HCT116 (cell line): ENCODE measurements at regions not wholly inside any gene's neighbourhood (a gene's known extent, or its start where the extent isn't known, plus 50 kb on each side); places are given as distances from the start of the nearest gene placed in this dataset.

Source experiments
- ATAC-seq: fragments of 200-7000 bp; cut with Tn5 transposase; 2 replicates; pipeline ENCODE4 v1.9.1; 2020; ENCODE audit warnings: mild to moderate bottlenecking, moderate library complexity
- BruUV-seq: library from RNA; stranded (reverse); fragments of 400-500 nt; replicated peaks from 2 replicates; lab custom pipeline; 2021; lab: Mats Ljungman, UMichigan
- CTCF ChIA-PET: fragments of 300-600 bp; sonication (Branson Sonifier 250); formaldehyde crosslinking; loops from one replicate; lab custom pipeline; 2021; ENCODE audit warnings: antibody characterized with exemption; lab: Charles Lee
- POLR2A ChIA-PET: fragments of 300-600, 350-600 bp; sonication (Branson Sonifier 250); formaldehyde crosslinking; loops from one replicate; lab custom pipeline; 2021; ENCODE audit warnings: antibody characterized with exemption; lab: Charles Lee
- RAD21 ChIA-PET, 2 experiments: fragments of 300-600 bp; sonication (Branson Sonifier 250); formaldehyde crosslinking; loops; one replicate each; lab custom pipeline; 2023; ENCODE audit warnings: low total read pairs in 2 of 2; ENCODE audit not compliant: uncharacterized antibody in 2 of 2, unreplicated experiment in 2 of 2, low non-redundant PET in 1 of 2; lab: Charles Lee
- DNase-seq: peaks from one replicate; pipeline ENCODE4 v3.0.0-alpha.2; 2010; ENCODE audit warnings: low read depth, low spot score
- H2AFZ ChIP-seq: fragments of 200-600 bp; shearing (Covaris generic), sonication (generic); 2 replicates; pipeline ENCODE4 v1.6.1; 2017; ENCODE audit warnings: low read depth, mixed run types, mixed read lengths, antibody characterized with exemption, low read length; ENCODE audit not compliant: poor library complexity, severe bottlenecking
- H3K27ac ChIP-seq: 2 replicates; pipeline ENCODE4 v1.5.1; 2012; ENCODE audit warnings: low read depth, low read length
- H3K27me3 ChIP-seq: fragments of 200-600 bp; sonication (generic); 2 replicates; pipeline ENCODE4 v1.6.1; 2016; ENCODE audit warnings: mixed run types, low read length, mixed read lengths; ENCODE audit not compliant: insufficient read depth
- H3K36me3 ChIP-seq, 2 experiments: fragments of 200-500 bp in 1 of 2; fragments of 200-600 bp in 1 of 2; sonication (Bioruptor generic) in 1 of 2; sonication (generic) in 1 of 2; 2 replicates each; pipeline versions ENCODE4 v1.5.1 to v1.6.1; 2014 to 2016; ENCODE audit warnings: low read length in 2 of 2, inconsistent platforms in 1 of 2, mixed read lengths in 1 of 2, mixed run types in 1 of 2; ENCODE audit not compliant: insufficient read depth in 2 of 2, control insufficient read depth in 1 of 2
- H3K4me1 ChIP-seq, 2 experiments: fragments of 200-600 bp in 1 of 2; sonication (generic) in 1 of 2; 2 replicates each; pipeline versions ENCODE4 v1.5.1 to v1.6.1; 2012 to 2017; ENCODE audit warnings: low read length in 2 of 2, inconsistent platforms in 1 of 2, mild to moderate bottlenecking in 1 of 2, mixed read lengths in 1 of 2, mixed run types in 1 of 2, moderate library complexity in 1 of 2; ENCODE audit not compliant: insufficient read depth in 2 of 2, control insufficient read depth in 1 of 2
- H3K4me2 ChIP-seq: fragments of 200-600 bp; sonication (generic); 2 replicates; pipeline ENCODE4 v1.6.1; 2017; ENCODE audit warnings: mixed run types, low read length, mixed read lengths
- H3K4me3 ChIP-seq, 2 experiments: fragments of 200-600 bp in 1 of 2; sonication (generic) in 1 of 2; replicated peaks in 1 of 2; 2 replicates each; pipeline ENCODE4 v1.5.1; 2011 to 2016; ENCODE audit warnings: low read length in 2 of 2, control low read depth in 1 of 2, low read depth in 1 of 2, mild to moderate bottlenecking in 1 of 2, mixed read lengths in 1 of 2, mixed run types in 1 of 2
- H3K79me2 ChIP-seq: fragments of 200-600 bp; sonication (generic); 2 replicates; pipeline ENCODE4 v1.6.1; 2017; ENCODE audit warnings: mild to moderate bottlenecking, mixed run types, low read length, moderate library complexity, mixed read lengths; ENCODE audit not compliant: insufficient read depth
- H3K9ac ChIP-seq: fragments of 200-600 bp; sonication (generic); 2 replicates; pipeline ENCODE4 v1.6.1; 2016; ENCODE audit warnings: low read length, mixed read lengths
- H3K9me2 ChIP-seq: fragments of 200-600 bp; sonication (generic), shearing (Covaris generic); 2 replicates; pipeline ENCODE4 v1.6.1; 2017; ENCODE audit warnings: mixed run types, mild to moderate bottlenecking, moderate library complexity; ENCODE audit not compliant: insufficient read depth
- H3K9me3 ChIP-seq, 2 experiments: fragments of 200-500 bp in 1 of 2; fragments of 200-600 bp in 1 of 2; sonication (Bioruptor generic) in 1 of 2; sonication (generic) in 1 of 2; 2 replicates each; pipeline ENCODE4 v1.6.1; 2014 to 2017; ENCODE audit warnings: low read length in 2 of 2, mixed read lengths in 2 of 2, inconsistent platforms in 1 of 2, low read depth in 1 of 2, mild to moderate bottlenecking in 1 of 2, mixed run types in 1 of 2, moderate library complexity in 1 of 2; ENCODE audit not compliant: control insufficient read depth in 1 of 2, insufficient read depth in 1 of 2
- H4K20me1 ChIP-seq: fragments of 200-600 bp; sonication (generic), shearing (Covaris generic); 2 replicates; pipeline ENCODE4 v1.6.1; 2017; ENCODE audit warnings: mixed run types, mild to moderate bottlenecking, moderate library complexity; ENCODE audit not compliant: insufficient read depth
- CEBPB ChIP-seq: IDR thresholded peaks from 2 replicates; pipeline ENCODE4 v1.6.1; 2012; ENCODE audit warnings: low read depth
- CTCF ChIP-seq, 3 experiments: fragments of 200-600 bp in 1 of 3; sonication (generic) in 1 of 3; IDR thresholded peaks in 2 of 3; conservative IDR thresholded peaks in 1 of 3; 2 replicates each; pipeline ENCODE4 v1.5.1; 2012 to 2017; ENCODE audit warnings: low read depth in 2 of 3, low read length in 2 of 3, antibody characterized with exemption in 1 of 3, borderline replicate concordance in 1 of 3, control low read depth in 1 of 3, mild to moderate bottlenecking in 1 of 3, mixed read lengths in 1 of 3, mixed run types in 1 of 3, moderate library complexity in 1 of 3; ENCODE audit not compliant: insufficient read depth in 1 of 3
- EGR1 ChIP-seq: IDR thresholded peaks from 2 replicates; pipeline ENCODE4 v1.6.1; 2012; ENCODE audit warnings: low read depth
- ELF1 ChIP-seq: IDR thresholded peaks from 2 replicates; pipeline ENCODE4 v1.6.1; 2012; ENCODE audit warnings: low read depth, borderline replicate concordance
- EZH2 ChIP-seq: fragments of 200-600 bp; sonication (generic); IDR thresholded peaks from 2 replicates; pipeline ENCODE4 v1.6.1; 2017; ENCODE audit warnings: antibody characterized with exemption, mixed run types
- EZH2phosphoT487 ChIP-seq: fragments of 200-600 bp; IDR thresholded peaks from 2 replicates; pipeline ENCODE4 v1.6.1; 2018; ENCODE audit warnings: antibody characterized with exemption, borderline replicate concordance
- FOSL1 ChIP-seq: IDR thresholded peaks from 2 replicates; pipeline ENCODE4 v1.6.1; 2012; ENCODE audit warnings: low read depth
- POLR2A ChIP-seq: IDR thresholded peaks from 2 replicates; pipeline ENCODE4 v1.7.0; 2011; ENCODE audit warnings: borderline replicate concordance; ENCODE audit not compliant: insufficient read depth, insufficient read length; ENCODE audit errors: extremely low read depth
- POLR2AphosphoS5 ChIP-seq: IDR thresholded peaks from 2 replicates; pipeline ENCODE4 v1.6.1; 2011; ENCODE audit warnings: mild to moderate bottlenecking, low read depth, low read length, moderate library complexity
- RAD21 ChIP-seq: IDR thresholded peaks from 2 replicates; pipeline ENCODE4 v1.6.1; 2012; ENCODE audit warnings: low read depth, mild to moderate bottlenecking
- SIN3A ChIP-seq: IDR thresholded peaks from 2 replicates; pipeline ENCODE4 v1.6.1; 2012; ENCODE audit warnings: low read depth
- SP1 ChIP-seq: IDR thresholded peaks from 2 replicates; pipeline ENCODE4 v1.6.1; 2012; ENCODE audit warnings: low read depth
- SRF ChIP-seq: IDR thresholded peaks from 2 replicates; pipeline ENCODE4 v1.6.1; 2012; ENCODE audit warnings: low read depth
- TCF7L2 ChIP-seq: IDR thresholded peaks from 2 replicates; pipeline ENCODE4 v1.7.0; 2011; ENCODE audit warnings: borderline replicate concordance, inconsistent platforms; ENCODE audit not compliant: insufficient read depth, insufficient read length; ENCODE audit errors: extremely low read depth
- YY1 ChIP-seq: IDR thresholded peaks from 2 replicates; pipeline ENCODE4 v1.6.1; 2011; ENCODE audit warnings: low read length, low read depth, moderate library complexity, mild to moderate bottlenecking; ENCODE audit not compliant: insufficient replicate concordance; ENCODE audit errors: extremely low read depth
- ZBTB33 ChIP-seq: IDR thresholded peaks from 2 replicates; pipeline ENCODE4 v1.6.1; 2011; ENCODE audit warnings: mild to moderate bottlenecking, low read length, moderate library complexity; ENCODE audit not compliant: insufficient replicate concordance; ENCODE audit errors: extremely low read depth
- ZFX ChIP-seq: fragments of 450-650 bp; IDR thresholded peaks from 2 replicates; pipeline ENCODE4 v1.6.1; 2017
- ZNF274 ChIP-seq: fragments of 200-500 bp; sonication (Bioruptor generic); IDR thresholded peaks from 2 replicates; pipeline ENCODE4 v1.6.1; 2014; ENCODE audit warnings: mild to moderate bottlenecking, low read depth, low read length, inconsistent platforms
- intact Hi-C: fragments of 100-400 bp; cut with micrococcal nuclease; formaldehyde crosslinking; loops from 2 replicates; pipeline ENCODE4 v1.10.0; 2022
- TF ChIP-seq, protein P1 (sequence below): IDR thresholded peaks from 2 replicates; pipeline ENCODE4 v1.6.1; 2012; ENCODE audit warnings: low read depth
- TF ChIP-seq, protein P2 (sequence below): IDR thresholded peaks from 2 replicates; pipeline ENCODE4 v1.6.1; 2012

DNA sequence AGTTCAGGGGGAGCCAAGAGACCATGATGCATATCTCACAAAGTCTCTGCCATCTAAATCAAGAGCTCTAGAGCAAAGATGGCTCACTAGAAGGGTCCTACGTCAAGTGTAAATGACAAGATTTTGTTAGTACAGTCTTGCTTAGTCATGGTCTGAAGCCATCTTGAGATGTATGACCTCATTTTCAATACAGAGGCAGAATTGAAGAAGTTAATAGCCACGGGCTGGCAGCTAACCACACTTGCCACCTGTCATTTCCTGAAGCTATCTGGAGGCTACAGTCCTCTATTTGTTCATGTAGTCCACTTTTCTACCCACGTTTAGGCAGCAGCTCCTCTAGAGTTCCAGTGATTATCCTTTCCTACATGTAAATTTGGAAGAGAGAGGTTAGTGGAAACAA lies 231.7 kb upstream of the CDH12 start:
- H3K9ac ChIP-seq: no peak overlapping the region
- H3K9me2 ChIP-seq: no peaks in the 10 kb centered on the region
- intact Hi-C loops: no loop called here
- no TSS peak for BruUV-seq
- H3K4me3 ChIP-seq: no peak overlapping the region
- ATAC-seq (no peak), DNase-seq (no peak)
- H3K4me2 ChIP-seq: no peak overlapping the region
- RAD21 ChIA-PET: no interaction called here
- H3K4me1 ChIP-seq: no peaks in the 10 kb centered on the region
- H3K79me2 ChIP-seq: no peaks in the 10 kb centered on the region
- POLR2A ChIA-PET: no interaction called here
- H4K20me1 ChIP-seq: no peaks in the 10 kb centered on the region
- H3K36me3 ChIP-seq: no peaks in the 10 kb centered on the region
- CTCF ChIA-PET: no interaction called here
- no peak overlapping the region for H2AFZ ChIP-seq
- H3K9me3 ChIP-seq: peaks cover 18 to 43% of the 10 kb centered on the region in 2 experiments; a peak in 2 of 4 replicates
- H3K27ac ChIP-seq: no peak overlapping the region
- H3K27me3 ChIP-seq: no peaks in the 10 kb centered on the region
- TF ChIP-seq POLR2A: no peak
- no peak for TF ChIP-seq CEBPB
- TF ChIP-seq, protein P1, sequence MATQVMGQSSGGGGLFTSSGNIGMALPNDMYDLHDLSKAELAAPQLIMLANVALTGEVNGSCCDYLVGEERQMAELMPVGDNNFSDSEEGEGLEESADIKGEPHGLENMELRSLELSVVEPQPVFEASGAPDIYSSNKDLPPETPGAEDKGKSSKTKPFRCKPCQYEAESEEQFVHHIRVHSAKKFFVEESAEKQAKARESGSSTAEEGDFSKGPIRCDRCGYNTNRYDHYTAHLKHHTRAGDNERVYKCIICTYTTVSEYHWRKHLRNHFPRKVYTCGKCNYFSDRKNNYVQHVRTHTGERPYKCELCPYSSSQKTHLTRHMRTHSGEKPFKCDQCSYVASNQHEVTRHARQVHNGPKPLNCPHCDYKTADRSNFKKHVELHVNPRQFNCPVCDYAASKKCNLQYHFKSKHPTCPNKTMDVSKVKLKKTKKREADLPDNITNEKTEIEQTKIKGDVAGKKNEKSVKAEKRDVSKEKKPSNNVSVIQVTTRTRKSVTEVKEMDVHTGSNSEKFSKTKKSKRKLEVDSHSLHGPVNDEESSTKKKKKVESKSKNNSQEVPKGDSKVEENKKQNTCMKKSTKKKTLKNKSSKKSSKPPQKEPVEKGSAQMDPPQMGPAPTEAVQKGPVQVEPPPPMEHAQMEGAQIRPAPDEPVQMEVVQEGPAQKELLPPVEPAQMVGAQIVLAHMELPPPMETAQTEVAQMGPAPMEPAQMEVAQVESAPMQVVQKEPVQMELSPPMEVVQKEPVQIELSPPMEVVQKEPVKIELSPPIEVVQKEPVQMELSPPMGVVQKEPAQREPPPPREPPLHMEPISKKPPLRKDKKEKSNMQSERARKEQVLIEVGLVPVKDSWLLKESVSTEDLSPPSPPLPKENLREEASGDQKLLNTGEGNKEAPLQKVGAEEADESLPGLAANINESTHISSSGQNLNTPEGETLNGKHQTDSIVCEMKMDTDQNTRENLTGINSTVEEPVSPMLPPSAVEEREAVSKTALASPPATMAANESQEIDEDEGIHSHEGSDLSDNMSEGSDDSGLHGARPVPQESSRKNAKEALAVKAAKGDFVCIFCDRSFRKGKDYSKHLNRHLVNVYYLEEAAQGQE: no peak
- no peak for TF ChIP-seq TCF7L2
- no peak for TF ChIP-seq RAD21
- no peak for TF ChIP-seq YY1
- TF ChIP-seq EZH2phosphoT487: no peak
- TF ChIP-seq SRF: no peak
- no peak for TF ChIP-seq EGR1
- no peak for TF ChIP-seq ZFX
- TF ChIP-seq, protein P2, sequence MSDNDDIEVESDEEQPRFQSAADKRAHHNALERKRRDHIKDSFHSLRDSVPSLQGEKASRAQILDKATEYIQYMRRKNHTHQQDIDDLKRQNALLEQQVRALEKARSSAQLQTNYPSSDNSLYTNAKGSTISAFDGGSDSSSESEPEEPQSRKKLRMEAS: no peak
- no peak for TF ChIP-seq POLR2AphosphoS5
- TF ChIP-seq SIN3A: no peak
- TF ChIP-seq CTCF (IDR thresholded peaks at IDR 0.05 in 2 of 3, conservative IDR thresholded peaks at IDR 0.05 in 1 of 3; ENCODE audit: borderline replicate concordance in 1 of 3, insufficient read depth in 1 of 3, low read depth in 2 of 3, low read length in 2 of 3): no peak
- TF ChIP-seq ZBTB33: no peak
- TF ChIP-seq FOSL1: no peak
- TF ChIP-seq EZH2: no peak
- TF ChIP-seq ZNF274: no peak
- no peak for TF ChIP-seq SP1
- no peak for TF ChIP-seq ELF1
- TF ChIP-seq, all 23 proteins: peak for 0
